ENCODE measurements at regions not wholly inside any gene's neighbourhood (a gene's known extent, or its start where the extent isn't known, plus 50 kb on each side); places are given as distances from the start of the nearest gene placed in this dataset.

DNA sequence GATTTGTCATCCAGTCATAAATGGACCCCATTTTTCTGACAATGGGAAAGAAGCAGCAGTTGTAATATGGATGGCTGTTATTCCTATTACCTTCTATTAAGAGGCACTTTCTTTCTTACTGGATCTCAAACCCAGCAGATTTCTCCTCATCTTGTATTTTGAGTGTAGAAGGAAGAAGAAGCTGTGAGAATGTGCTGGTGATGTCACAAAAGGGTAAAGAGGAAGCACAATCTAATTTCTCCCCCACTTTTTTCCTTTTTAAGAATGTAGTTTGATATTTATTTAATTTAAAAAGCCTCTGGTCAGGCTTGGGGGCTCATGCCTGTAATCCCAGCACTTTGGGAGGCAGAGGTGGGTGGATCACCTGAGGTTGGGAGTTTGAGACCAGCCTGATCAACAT is 100.0 kb upstream of the JARID2 start:
- Mint-ChIP-seq H3K9me3 (no peaks in the 10 kb centered on the region), H3K4me1 (no peaks in the 10 kb centered on the region), H3K27ac (no peak overlapping the region), H3K4me3 (no peak overlapping the region), H3K36me3 (no peaks in the 10 kb centered on the region), H3K27me3 (ENCODE audit: low read depth in 2 of 2) (peaks cover 9 to 19% of the 10 kb centered on the region in 2 donors)
- Histone ChIP-seq H3K9me3 (ENCODE audit: control insufficient read depth, insufficient read depth, low read length) (no peaks in the 10 kb centered on the region), H3K27ac (ENCODE audit: low read length) (no peak overlapping the region), H3K4me1 (ENCODE audit: control insufficient read depth, insufficient read depth, low read length) (no peaks in the 10 kb centered on the region), H3K27me3 (ENCODE audit: control insufficient read depth, insufficient read depth, low read length) (peaks cover 2% of the 10 kb centered on the region), H3K36me3 (ENCODE audit: control insufficient read depth, insufficient read depth, low read length) (no peaks in the 10 kb centered on the region), H3K4me3 (ENCODE audit: low read length) (no peak overlapping the region)
- ATAC-seq (no peak), DNase-seq (no peak)
- TF ChIP-seq, protein P1, sequence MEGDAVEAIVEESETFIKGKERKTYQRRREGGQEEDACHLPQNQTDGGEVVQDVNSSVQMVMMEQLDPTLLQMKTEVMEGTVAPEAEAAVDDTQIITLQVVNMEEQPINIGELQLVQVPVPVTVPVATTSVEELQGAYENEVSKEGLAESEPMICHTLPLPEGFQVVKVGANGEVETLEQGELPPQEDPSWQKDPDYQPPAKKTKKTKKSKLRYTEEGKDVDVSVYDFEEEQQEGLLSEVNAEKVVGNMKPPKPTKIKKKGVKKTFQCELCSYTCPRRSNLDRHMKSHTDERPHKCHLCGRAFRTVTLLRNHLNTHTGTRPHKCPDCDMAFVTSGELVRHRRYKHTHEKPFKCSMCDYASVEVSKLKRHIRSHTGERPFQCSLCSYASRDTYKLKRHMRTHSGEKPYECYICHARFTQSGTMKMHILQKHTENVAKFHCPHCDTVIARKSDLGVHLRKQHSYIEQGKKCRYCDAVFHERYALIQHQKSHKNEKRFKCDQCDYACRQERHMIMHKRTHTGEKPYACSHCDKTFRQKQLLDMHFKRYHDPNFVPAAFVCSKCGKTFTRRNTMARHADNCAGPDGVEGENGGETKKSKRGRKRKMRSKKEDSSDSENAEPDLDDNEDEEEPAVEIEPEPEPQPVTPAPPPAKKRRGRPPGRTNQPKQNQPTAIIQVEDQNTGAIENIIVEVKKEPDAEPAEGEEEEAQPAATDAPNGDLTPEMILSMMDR (IDR thresholded peaks at IDR 0.05): no peak
- intact Hi-C loops (cut with micrococcal nuclease): no loop called here

DNA sequence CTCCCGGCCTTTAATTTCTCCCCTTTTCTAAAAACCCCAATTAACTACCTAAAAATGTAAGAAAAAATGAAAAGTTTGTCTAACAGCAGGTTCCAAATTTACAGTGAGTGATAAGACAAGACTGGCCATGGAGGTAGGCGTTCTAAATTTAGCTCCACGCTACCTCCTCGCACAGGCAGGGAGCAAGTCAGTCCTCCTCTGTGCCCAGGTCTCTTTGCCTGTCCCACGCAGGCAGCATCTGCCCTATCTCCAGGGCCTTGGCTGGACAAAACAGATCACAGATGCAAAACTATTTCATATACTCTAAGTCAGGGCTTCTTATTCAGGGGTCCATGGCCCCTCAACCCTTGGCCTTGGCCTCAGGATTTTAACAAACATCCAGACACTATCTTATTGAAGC is 98.0 kb upstream of the JARID2 start:
- ATAC-seq (no peak), DNase-seq (no peak)
- Mint-ChIP-seq H3K4me1 (no peaks in the 10 kb centered on the region), H3K27me3 (ENCODE audit: low read depth in 2 of 2) (peaks cover 7 to 18% of the 10 kb centered on the region in 2 donors), H3K4me3 (no peak overlapping the region), H3K36me3 (no peaks in the 10 kb centered on the region), H3K27ac (no peak overlapping the region), H3K9me3 (no peaks in the 10 kb centered on the region)
- TF ChIP-seq, protein P1 (IDR thresholded peaks at IDR 0.05): no peak
- Histone ChIP-seq H3K27ac (ENCODE audit: low read length) (no peak overlapping the region), H3K4me1 (ENCODE audit: control insufficient read depth, insufficient read depth, low read length) (peaks cover 4% of the 10 kb centered on the region), H3K27me3 (ENCODE audit: control insufficient read depth, insufficient read depth, low read length) (peaks cover 2% of the 10 kb centered on the region), H3K4me3 (ENCODE audit: low read length) (no peak overlapping the region), H3K36me3 (ENCODE audit: control insufficient read depth, insufficient read depth, low read length) (no peaks in the 10 kb centered on the region), H3K9me3 (ENCODE audit: control insufficient read depth, insufficient read depth, low read length) (no peaks in the 10 kb centered on the region)
- WGBS (ENCODE audit: insufficient coverage): 91% methylated on average over 4 of the region's 5 CpGs
- intact Hi-C loops (cut with micrococcal nuclease): no loop called here

DNA sequence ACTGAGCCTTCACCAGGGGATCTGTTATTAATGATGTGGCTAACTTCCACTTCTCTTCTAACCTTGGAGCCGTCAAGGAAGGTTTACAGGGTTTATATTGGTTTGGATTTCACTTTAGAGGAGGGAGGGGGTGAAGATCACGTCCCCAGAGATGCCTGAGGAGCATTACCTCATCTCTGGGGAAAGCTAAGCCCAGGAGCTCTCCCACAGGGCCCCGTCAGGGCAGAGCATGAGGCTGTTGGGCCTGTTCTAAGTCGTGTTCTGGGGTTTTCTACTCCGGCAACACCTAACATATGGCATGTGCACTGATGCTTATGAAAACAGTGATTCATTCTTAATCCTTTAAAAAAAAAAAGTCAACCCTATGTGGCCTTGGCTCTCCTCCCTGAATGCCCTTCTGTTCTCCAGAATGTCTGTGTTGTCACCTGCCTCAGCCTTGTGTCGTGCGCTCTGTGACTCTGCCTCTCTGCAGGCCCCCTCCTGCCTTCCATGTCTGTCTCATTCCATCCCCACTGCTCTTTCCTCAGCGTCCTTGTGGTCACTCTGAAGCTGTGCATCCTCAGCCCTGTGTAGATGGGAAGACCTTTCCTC is 97.4 kb upstream of the JARID2 start:
- H3K4me1 ChIP-seq (ENCODE audit: control insufficient read depth, insufficient read depth, low read length): peaks cover 4% of the 10 kb centered on the region
- H3K36me3 ChIP-seq (ENCODE audit: control insufficient read depth, insufficient read depth, low read length): no peaks in the 10 kb centered on the region
- no peaks in the 10 kb centered on the region for H3K9me3 ChIP-seq (ENCODE audit: control insufficient read depth, insufficient read depth, low read length)
- H3K27me3 Mint-ChIP-seq (ENCODE audit: low read depth in 2 of 2): peaks cover 3 to 12% of the 10 kb centered on the region in 2 donors
- no peak overlapping the region for H3K4me3 ChIP-seq (ENCODE audit: low read length)
- no peaks in the 10 kb centered on the region for H3K36me3 Mint-ChIP-seq
- no peaks in the 10 kb centered on the region for H3K9me3 Mint-ChIP-seq
- ATAC-seq: no peak
- no peak overlapping the region for H3K4me3 Mint-ChIP-seq
- no peak overlapping the region for H3K27ac Mint-ChIP-seq
- no peaks in the 10 kb centered on the region for H3K4me1 Mint-ChIP-seq
- no peak overlapping the region for H3K27ac ChIP-seq (ENCODE audit: low read length)
- intact Hi-C loops (cut with micrococcal nuclease): no loop called here
- TF ChIP-seq, protein P1 (IDR thresholded peaks at IDR 0.05): no peak
- DNase-seq: no peak
- no peaks in the 10 kb centered on the region for H3K27me3 ChIP-seq (ENCODE audit: control insufficient read depth, insufficient read depth, low read length)
- WGBS (ENCODE audit: insufficient coverage): 82% methylated on average over 7 of the region's 8 CpGs

DNA sequence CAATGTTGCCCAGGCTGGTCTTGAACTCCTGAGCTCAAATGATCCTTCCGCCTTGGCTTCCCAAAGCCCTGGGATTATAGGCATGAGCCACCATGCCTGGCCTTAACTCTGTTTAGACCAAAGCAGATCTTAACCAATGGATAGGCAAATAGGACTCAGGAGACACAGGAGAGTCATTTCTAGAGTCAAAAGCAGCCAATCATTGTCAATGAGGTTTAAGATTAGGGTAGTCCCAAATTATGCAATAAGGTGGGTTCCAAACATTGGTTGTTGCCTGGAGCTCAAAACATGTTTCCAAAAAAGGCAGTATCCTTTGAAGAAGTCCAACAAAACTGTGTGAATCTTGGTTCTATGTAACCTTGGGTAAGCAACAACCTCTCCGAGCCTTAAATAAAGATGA is 95.7 kb upstream of the JARID2 start:
- H3K27ac Mint-ChIP-seq: no peak overlapping the region
- no peak overlapping the region for H3K4me3 ChIP-seq (ENCODE audit: low read length)
- peaks cover 3 to 5% of the 10 kb centered on the region in 2 donors for H3K27me3 Mint-ChIP-seq (ENCODE audit: low read depth in 2 of 2)
- H3K27me3 ChIP-seq (ENCODE audit: control insufficient read depth, insufficient read depth, low read length): no peaks in the 10 kb centered on the region
- H3K4me3 Mint-ChIP-seq: no peak overlapping the region
- TF ChIP-seq, protein P1 (IDR thresholded peaks at IDR 0.05): no peak
- H3K27ac ChIP-seq (ENCODE audit: low read length): no peak overlapping the region
- no peaks in the 10 kb centered on the region for H3K9me3 ChIP-seq (ENCODE audit: control insufficient read depth, insufficient read depth, low read length)
- 86% methylated on average over 2 of the region's 2 CpGs for WGBS (ENCODE audit: insufficient coverage)
- no peaks in the 10 kb centered on the region for H3K36me3 ChIP-seq (ENCODE audit: control insufficient read depth, insufficient read depth, low read length)
- H3K36me3 Mint-ChIP-seq: no peaks in the 10 kb centered on the region
- ATAC-seq (no peak), DNase-seq (no peak)
- no peaks in the 10 kb centered on the region for H3K4me1 Mint-ChIP-seq
- intact Hi-C loops (cut with micrococcal nuclease): no loop called here
- peaks cover 4% of the 10 kb centered on the region for H3K4me1 ChIP-seq (ENCODE audit: control insufficient read depth, insufficient read depth, low read length)
- no peaks in the 10 kb centered on the region for H3K9me3 Mint-ChIP-seq
